Upper lobe of left lung (tissue), 4 donors: ENCODE measurements at regions not wholly inside any gene's neighbourhood (a gene's known extent, or its start where the extent isn't known, plus 50 kb on each side); places are given as distances from the start of the nearest gene placed in this dataset.

Source experiments
- CTCF ChIP-seq, 6 experiments: fragments of 450-650 bp in 4 of 6; fragments of 200-600 bp in 2 of 6; sonication (generic) in 2 of 6; IDR thresholded peaks; one replicate each; pipeline ENCODE4 v1.5.1; 2016 to 2019; ENCODE audit warnings: antibody characterized with exemption in 6 of 6
- POLR2A ChIP-seq, 4 donors: fragments of 450-650 bp; IDR thresholded peaks; one replicate each; pipeline ENCODE4 v1.5.1; 2016 to 2017; ENCODE audit warnings: antibody characterized with exemption in 4 of 4, mild to moderate bottlenecking in 2 of 4
- POLR2AphosphoS5 ChIP-seq, 2 donors: sonication (generic); formaldehyde crosslinking; IDR thresholded peaks; one replicate each; pipeline ENCODE4 v1.5.1; 2017; ENCODE audit warnings: antibody characterized with exemption in 2 of 2

GRCh38 chr9:18245911-18246310 lies 228.0 kb upstream of the ADAMTSL1 start:
- TF ChIP-seq POLR2AphosphoS5 (IDR thresholded peaks at IDR 0.05) (no peak), CTCF (IDR thresholded peaks at IDR 0.05) (no peak), POLR2A (IDR thresholded peaks at IDR 0.05) (no peak)
